ENCODE measurements at regions not wholly inside any gene's neighbourhood (a gene's known extent, or its start where the extent isn't known, plus 50 kb on each side); places are given as distances from the start of the nearest gene placed in this dataset.

DNA sequence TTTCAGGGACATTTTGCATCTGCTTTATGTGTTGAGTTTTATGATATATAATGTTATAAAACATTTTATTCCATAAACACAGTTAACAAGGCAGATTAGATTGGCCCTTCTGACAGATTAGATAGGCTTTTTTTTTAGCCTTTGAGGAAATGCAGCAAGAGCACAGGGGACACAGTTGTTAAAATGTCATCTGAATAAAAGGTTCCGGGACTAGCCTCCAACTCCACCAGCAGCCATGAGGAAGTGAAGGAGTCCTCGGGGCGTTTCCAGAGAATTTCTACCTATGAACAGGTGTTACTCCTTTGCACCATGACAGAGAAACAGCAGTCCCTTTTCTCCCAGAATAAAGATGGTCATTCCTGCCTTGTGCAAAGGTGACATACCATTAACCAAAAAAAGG, 167.8 kb upstream of the KBTBD8 start:
- no peak for TF ChIP-seq FOS (IDR thresholded peaks at IDR 0.05; ENCODE audit: borderline replicate concordance, extremely low read depth, insufficient read length)
- TF ChIP-seq FOXM1 (IDR thresholded peaks at IDR 0.05; ENCODE audit: low read depth, low read length): no peak
- TF ChIP-seq RB1 (IDR thresholded peaks at IDR 0.05; ENCODE audit: borderline replicate concordance): no peak
- TF ChIP-seq TAF1 (IDR thresholded peaks at IDR 0.05; ENCODE audit: borderline replicate concordance, low read depth, low read length): no peak
- no peak for TF ChIP-seq EZH2 (IDR thresholded peaks at IDR 0.05; ENCODE audit: borderline replicate concordance, control insufficient read depth, low read depth, low read length)
- TF ChIP-seq MTA3 (IDR thresholded peaks at IDR 0.05; ENCODE audit: borderline replicate concordance, low read length): no peak
- TF ChIP-seq, protein P1, sequence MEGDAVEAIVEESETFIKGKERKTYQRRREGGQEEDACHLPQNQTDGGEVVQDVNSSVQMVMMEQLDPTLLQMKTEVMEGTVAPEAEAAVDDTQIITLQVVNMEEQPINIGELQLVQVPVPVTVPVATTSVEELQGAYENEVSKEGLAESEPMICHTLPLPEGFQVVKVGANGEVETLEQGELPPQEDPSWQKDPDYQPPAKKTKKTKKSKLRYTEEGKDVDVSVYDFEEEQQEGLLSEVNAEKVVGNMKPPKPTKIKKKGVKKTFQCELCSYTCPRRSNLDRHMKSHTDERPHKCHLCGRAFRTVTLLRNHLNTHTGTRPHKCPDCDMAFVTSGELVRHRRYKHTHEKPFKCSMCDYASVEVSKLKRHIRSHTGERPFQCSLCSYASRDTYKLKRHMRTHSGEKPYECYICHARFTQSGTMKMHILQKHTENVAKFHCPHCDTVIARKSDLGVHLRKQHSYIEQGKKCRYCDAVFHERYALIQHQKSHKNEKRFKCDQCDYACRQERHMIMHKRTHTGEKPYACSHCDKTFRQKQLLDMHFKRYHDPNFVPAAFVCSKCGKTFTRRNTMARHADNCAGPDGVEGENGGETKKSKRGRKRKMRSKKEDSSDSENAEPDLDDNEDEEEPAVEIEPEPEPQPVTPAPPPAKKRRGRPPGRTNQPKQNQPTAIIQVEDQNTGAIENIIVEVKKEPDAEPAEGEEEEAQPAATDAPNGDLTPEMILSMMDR (IDR thresholded peaks at IDR 0.05 in 2 of 3, conservative IDR thresholded peaks at IDR 0.05 in 1 of 3; ENCODE audit: control insufficient read depth in 2 of 3, extremely low read depth in 1 of 3, insufficient read depth in 1 of 3, low read depth in 3 of 3, low read length in 3 of 3): no peak
- TF ChIP-seq POLR2A (IDR thresholded peaks at IDR 0.05; ENCODE audit: low read depth, low read length): no peak
- no peak for TF ChIP-seq RCOR1 (conservative IDR thresholded peaks at IDR 0.05; ENCODE audit: low read depth, low read length)

Data from GM12878 (cell line).